Activated CD4-positive, alpha-beta T cell treated with anti-CD3 and anti-CD28 coated beads, Interleukin-2, amount 50 U/mL, for 1 hour (primary cell): ENCODE measurements at regions not wholly inside any gene's neighbourhood (a gene's known extent, or its start where the extent isn't known, plus 50 kb on each side); places are given as distances from the start of the nearest gene placed in this dataset.

Experiments used
- DNase-seq: peaks from one replicate; pipeline ENCODE4 v3.0.0-alpha.2; 2020

DNA sequence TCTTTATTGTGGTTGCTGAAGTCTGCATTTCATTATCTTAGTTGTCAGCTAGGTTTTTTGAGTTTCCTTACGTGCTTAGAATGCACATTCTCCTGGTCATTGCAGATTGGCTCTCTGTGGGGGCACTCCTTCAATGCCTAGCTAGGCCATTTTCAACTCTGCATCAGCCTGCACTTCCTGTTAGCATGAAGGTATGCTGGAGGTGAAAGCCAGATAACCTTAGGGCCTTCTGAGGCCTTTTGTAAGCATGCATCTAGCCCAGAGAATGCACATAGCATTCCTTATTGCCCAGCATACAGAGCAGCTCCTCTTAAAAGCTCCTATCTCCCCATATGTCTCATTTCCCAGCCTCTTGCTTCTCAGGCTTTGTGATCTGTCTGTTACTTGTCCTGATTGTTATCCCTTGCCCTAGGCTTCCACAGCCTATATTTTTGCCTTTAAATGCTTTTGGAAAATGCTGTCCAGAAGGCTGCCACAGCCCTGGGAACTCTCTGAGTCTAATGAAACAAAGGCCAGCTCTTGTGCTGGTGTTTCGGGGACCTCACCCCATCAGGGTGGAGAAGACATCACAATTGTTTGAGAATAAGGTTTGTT is 108.1 kb upstream of the IGFBP3 start:
- DNase-seq = no peak

DNA sequence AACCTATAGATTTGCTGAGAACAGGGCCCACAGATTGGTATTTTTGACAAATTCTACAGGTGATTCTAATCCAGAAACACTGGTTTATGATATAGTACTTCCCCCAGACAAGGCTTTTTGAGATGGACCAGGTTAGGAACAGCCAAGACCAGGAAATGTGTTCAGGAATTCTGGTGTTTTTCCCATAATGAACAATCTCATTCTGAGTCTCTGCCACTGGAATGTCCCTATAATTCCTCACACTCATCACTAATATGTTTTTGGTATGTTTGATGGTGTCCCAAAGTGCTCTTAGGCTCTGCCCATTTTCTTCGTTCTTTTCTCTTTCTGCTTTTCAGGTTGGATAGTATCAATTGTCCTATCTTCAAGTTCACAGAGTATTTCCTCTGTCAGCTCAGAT is 107.2 kb upstream of the IGFBP3 start:
- DNase-seq = no peak

DNA sequence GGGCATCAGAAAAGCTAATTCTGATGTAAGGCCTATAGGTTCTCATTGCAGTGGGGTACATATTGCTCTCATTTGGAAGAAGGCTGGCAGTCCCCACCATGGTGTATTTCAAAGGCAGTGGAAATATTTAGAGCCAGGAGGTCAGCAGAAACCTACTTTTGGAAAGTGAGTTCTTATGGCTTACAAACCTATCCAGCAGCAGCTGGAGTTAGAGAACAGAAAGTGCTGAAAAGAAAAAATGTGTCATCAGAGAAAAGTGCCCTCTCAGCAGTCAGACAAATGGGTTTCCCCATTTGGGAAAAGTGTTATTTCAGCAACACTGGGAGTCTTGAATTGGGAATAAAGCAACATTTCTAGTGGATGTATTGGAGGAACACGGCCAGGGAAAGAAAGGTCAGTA is 105.7 kb upstream of the IGFBP3 start:
- no peak for DNase-seq

DNA sequence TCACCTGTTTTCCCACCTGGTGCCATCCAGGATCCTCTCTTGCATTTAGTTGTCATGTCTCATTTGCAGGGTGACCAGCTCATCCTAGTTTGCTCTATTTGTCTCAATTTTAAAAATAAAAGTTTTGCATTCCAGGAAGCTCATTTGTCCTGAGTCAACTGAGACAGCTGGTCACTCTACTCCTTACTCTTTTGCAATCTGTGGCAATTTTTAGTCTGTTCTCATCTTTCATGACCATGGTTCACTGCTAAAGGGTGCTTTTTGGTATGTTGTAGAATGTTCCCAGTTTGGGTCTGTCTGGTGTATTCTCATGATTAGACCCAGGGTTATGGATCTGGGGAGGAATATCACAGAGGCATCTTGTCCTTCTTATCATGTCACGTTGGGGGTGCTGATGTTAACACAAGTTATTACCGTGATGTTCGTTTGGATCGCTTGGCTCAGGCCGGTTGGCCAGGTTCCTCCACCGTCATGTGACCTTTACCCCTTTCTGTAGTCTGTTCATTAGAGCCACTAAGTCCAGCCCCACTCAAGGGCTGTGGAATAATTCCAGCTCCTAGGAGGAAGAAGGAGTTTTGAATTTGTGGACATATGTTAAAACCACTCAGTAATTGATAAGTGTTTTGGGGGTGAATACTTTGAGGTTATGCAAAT is 103.3 kb upstream of the IGFBP3 start:
- DNase-seq = no peak

DNA sequence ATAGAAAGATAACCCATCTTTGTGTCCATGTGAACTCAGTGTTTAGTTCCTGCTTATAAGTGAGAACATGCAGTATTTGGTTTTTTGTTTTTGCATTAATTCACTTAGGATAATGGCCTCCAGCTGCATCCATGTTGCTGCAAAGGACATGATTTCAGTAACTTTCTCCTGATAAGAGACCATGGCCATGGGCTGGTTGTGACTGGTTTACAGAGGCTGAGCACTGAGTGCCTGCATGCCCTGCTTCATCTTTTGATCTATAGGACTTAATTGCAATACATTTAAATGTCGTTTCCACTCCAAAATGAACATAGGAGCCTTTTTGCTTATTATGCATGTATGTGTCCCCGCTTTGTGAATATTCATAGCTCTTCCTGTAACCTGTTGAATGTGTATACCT is 101.3 kb upstream of the IGFBP3 start:
- DNase-seq = no peak

DNA sequence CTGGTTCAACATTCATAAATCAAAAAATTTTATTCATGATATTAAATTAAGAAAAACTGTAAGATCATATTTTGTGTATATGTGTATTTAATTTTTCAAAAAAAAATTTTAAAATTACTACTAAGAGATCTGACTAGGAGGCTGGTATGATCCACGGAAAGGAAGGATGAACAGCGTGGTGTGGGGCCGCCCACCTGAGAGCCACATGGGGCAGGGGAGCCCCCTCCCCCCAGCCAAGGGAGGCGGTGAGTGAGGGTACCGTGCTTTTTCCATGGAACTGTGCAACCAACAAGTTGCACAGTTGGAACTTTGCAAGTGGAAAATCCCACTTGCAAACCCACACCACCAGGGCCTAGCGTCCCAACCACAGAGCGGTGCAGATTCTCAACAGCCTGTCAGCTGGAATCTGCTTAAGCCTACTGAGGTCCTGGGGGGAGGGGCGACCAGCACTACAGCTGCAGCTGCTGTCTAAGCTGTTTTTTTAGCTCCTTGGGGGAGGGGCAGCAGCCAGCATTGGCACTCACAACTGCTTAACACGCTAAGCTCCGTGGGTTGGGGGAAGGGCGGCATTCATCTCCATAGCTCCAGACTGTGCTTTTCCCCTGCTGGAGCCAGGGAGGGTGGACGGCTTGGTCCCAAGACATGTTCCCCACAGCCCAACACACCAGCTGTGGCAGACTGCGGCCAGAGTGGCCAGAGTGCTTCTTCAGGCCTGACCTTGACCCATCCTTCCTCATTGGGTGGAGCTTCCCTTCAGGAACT is 94.2 kb upstream of the IGFBP3 start:
- no peak for DNase-seq

DNA sequence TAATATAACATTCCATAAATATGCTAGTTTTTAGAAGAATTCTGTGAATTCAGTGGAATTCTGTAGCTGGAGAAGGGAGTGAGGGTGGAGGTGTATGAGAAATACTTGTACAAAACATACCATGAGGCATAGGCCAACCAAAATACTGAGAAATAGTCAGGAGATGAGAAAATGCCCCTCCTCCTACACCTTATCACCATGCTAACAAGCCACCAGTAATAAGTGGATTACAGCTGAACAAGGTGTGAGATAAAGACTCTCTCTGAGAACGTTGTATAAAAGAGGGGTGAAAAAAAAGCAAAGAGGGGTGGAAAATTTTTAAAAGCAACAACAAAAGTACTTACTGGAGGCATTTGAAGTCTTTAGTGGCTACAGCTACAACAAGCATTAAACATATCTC is 90.4 kb upstream of the IGFBP3 start:
- no peak for DNase-seq

DNA sequence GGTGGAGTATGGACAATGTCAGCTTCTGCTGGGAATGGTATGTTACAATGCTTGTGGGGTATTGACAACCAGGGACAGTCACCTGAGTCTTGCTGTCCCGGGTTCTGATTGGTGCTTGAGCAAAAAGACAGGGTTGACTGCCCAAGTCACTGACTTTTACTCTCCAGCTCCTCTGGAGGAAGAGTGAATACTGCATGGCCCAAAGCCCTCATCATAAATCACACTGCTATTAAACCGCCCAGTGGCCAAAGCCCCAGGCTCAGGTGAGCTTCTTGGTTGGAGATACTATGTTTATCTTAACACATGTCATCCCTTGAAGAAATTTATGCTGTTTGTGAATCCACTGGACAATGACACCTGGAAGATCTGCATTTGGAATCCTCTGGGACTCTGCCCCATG is 90.0 kb upstream of the IGFBP3 start:
- DNase-seq = no peak

DNA sequence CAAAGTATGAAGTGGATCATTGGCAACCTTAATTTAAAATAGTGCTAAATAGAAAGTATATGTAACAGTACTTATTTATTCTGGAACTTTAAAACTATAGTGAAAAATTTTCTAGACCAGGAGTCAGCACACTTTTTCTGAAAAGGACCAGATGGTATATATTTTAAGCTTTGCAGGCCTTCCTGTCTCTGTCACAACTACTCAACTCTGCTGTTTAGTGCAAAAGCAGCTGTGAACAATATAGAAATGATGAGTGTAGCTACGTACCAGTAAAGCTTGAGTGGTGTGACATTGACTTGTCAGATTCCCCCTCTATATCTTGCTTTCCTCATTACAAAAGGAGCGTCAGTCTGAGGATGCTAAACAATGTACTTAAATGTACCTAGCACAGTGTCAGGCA is 88.1 kb upstream of the IGFBP3 start:
- no peak for DNase-seq

DNA sequence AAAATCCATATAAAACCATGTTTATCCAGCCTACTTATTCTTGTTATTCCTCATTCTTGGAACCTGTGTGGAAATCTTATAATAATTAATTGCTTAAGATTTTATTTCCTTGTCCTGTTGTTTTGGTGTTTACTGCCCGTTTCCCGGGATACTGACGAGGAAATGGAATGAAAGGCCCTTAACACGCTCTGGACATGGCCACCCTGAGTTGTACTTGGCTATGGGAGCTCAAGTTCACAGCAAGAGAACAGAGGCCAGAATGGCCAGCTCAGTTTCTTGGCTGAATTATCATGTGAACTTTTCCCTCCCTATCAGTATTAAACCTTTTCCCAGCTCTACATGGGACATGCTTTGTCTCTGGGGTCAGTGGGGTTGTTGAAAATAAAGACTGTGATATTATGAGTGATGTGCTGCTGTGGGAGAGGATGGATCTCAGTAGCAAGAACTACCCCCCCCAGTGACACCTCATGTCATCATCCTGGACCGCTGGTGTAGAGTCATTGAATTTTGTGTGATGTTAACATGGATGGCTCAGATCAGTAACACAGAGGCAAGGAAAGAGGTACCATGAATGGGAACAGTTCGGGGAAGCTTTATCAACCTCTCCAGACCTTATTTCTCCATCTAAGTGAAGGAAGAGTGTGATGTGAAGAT is 87.0 kb upstream of the IGFBP3 start:
- no peak for DNase-seq

DNA sequence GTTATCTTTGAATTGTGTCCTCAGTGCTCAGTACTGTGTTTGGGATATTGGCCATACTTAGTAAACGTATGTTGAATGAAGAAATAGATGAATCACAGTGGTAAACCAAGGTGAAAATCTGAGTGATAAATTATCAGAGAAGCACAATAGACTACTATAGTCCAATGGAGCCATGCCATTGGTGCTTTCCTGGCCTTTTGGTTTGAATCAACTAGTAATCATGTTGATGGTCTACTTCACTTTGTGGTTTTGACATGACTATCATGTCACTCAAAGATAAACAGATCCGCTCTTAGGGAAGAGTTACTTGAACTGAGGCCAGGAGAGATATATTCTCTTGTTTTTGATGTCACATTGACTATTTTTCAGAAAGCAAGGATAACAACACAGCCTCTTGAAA is 86.1 kb upstream of the IGFBP3 start:
- no peak for DNase-seq

DNA sequence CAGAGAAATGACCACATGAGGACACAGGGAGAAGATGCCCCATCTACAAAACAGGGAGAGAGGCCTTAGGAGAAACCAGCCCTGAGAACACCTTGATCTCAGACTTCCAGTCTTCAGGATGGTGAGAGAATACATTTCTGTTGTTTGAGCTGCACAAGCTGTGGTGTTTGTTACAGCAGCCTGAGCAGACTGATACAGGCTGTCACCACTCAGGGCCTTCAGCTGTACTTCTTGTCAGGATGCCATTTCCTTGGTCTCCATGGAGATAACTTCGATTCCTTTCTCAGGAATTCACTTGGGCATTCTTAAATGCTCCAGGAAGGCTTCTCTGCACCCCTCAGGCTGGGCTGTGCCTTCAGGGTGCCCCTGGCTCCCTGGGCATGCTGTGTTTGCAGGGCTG is 85.7 kb upstream of the IGFBP3 start:
- DNase-seq = no peak

DNA sequence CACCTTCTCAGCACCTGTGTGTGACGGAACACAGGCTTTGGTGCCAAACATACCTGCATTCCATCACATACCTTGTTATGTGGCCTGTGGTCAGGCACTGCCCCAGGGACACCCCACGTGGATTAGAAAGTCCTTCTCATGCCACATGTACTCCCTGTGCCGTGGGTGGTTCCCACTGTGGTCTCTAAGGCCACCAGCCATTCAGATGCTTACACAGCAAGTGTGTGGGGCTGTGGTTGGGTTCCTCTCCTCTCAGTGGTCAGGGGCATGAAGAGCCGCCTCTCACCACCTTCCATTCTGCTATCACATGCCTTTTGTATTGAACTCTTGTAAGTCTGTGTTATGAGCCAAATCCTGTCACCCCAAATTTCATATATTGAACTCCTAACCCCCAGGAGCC is 85.1 kb upstream of the IGFBP3 start:
- no peak for DNase-seq

DNA sequence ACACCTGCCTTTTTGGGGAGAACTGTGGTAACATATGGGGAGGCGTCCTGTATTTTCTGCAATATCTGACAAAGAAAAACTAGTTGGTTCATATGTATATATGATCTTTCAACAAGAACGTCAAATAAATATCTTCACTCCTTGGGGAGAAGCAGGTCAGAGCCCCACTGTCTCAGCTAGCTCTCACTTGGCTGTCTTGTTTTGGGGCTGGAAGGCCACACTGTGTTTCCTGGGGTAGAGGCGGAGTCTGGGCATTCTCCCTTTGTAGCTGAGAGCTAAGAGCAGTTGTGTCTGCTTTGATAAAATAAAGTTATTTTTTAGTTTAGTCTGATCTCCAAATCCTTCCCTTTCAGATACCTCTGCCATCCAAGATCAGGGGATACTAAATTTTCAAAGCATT is 83.9 kb upstream of the IGFBP3 start:
- no peak for DNase-seq

DNA sequence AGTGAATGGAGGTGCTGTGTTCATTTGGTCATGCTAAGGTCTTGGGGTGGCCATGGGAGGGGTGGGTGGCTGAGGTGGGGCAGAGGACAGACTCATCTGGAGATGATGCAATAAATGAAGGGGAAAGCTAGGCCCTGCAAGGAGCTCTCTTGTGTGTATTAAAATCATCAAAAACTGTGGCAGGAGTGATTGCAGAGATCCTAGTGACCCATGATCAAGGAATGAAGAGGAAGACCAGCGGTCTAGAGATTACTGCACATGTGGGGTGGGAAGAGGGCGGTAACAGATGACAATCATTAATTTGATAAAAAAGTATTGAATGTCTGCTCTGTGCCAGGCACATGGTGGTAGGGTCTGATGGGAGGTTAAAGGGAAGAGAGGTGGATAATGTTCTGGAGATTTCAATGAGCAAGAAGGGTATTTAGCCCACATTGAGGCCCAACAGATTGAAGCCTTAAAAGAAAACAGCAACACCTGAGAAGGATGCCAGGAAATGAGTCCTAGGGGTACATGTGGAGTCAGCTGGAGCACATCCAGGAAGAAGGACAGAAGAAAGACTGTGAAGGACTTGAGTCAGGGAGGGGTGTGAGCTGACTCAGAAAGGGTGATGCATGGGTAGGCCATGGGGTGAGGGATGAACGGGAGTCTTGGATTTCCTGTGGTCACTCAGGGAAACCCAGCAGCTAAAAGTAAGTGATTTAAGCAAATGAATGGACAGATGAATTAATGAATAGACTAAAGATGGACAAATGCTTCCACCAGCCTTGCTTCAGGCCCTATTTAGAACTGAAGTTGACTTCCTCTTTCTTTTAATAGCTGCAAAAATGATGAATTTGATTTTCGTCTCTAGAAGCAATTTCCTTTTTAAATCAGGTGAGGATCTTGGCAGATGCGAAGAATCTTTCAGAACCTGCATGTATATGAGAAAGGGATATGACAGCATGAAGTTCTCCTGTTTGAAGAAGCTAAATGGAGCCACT is 83.1 kb upstream of the IGFBP3 start:
- DNase-seq = no peak

DNA sequence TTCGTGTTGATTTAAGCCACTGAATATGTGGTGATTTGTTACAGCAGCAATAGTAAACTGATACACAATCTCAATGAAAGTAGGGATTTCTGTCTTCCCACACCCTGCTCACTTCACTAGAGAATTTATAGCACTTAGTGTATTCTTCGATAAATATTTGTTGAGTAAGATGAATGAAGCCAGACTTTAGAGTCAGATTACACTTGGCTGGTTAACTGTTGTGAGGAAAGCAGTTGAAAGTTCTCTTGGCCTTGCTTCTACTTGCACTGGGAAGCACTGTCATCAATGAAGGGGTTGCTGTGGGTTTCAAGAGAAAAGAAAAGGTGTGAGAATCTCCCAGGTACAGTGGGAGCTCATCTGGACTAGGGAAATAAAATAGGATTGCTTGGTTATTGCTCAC is 82.1 kb upstream of the IGFBP3 start:
- no peak for DNase-seq

DNA sequence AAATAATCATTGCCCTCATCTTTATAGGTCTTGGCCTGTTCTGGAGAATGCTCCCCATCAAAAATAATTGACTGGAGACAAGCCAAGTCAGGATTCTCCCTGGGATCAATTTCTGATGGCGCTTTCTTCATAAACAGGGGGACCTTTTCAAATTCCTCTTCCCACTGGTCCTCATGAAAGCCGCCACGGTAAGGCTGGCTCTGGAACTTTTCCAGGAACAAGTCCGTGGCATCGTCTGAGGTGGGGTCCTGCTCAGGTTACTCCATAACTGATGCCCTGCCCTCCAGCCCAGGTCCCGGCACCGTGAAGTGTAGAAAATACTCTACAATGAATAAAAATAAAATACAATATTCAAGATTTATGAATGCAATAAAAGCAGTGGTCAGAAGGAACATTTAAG is 79.4 kb upstream of the IGFBP3 start:
- no peak for DNase-seq

DNA sequence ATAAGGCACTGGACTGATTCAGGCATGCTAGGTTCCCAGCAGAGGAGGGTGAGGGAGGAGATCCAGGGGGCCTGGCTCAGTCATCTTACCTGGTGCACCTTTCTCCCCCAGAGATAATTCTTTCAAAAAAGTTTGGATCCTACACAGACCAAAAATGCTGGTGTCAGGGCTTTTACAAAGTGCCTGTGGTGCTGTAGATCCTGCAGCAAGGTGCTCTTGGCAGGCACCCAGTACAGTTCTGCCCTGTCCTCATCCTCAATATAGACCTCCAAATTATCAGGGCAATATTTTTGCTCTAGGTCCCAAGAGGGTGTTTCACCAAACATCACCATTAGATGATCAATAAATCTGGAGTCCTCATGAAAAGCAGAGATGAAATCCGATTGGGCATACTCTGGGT is 78.5 kb upstream of the IGFBP3 start:
- no peak for DNase-seq

DNA sequence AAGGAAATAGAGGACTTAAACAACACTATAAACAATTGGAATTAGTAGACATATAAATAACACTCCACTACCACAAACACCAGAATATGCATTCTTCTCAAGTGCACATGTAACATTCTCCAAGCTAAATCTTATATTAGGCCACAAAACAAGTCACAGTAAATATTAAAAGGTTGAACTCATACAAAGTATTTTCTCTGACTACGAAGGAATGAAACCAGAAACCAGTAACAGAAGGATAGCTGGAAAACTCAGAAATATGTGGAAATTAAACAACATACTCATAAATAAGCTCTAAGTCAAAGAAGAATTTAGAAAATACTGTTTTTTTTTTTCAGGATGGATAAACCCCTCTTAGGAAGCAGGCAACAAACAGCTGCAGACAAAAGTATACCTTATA is 77.4 kb upstream of the IGFBP3 start:
- DNase-seq = no peak

DNA sequence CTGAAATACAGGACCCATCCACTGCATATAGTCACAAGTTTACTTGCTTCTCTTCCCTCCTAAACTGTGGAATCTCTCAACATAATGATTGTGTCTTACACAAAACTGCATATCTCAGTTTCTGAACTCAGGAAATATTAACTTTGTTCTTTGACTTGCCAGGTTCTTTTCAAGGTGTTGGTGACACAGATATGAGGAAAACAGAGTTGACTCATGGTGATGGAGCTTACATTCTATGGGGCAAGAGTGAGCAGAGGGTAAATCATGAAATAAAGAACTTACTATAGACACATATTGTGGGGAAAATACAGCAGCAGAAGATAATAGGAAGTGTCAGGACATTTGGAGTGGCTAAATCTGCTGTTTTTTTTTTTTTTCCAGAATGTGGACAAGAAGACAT is 72.5 kb upstream of the IGFBP3 start:
- no peak for DNase-seq

DNA sequence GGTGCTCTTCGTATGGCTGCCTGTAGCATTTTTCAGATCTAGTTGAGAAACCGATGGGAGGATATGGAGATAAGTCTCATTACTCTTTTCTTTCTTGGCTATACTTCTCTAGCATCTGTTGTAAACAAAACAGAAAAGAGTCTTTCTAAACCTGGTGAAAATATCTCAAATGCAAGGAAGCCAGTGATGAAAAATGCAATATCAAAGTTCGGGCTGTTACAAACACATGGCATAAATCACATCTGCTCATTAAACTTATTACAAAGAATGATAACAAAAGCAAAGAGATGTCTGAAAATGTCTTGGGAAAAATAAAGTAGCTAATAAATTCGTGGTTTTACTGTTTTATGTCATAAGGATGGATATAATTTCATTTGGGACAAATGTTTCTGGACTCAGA is 71.8 kb upstream of the IGFBP3 start:
- no peak for DNase-seq

DNA sequence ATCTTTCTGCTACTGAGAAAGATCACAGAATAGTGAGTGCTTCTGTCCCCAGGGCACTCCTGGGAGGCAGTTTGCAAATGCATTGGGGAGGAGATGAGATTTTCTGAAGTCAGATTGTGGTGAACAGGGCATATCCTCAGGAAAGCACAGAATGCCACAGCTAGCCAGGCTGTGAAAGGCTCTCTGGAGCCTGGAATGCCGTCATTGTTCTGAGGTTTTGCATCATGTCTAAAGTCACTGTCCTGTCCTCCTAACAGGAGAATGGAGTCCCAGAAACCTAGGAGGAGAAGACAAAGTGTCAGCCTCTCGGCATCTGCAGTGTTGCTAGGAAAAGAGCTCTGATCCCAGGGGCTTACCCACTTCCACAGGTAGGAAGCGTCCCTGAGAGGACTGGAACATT is 69.2 kb upstream of the IGFBP3 start:
- DNase-seq = no peak
